OCI-LY1 (cell line): ENCODE measurements at regions not wholly inside any gene's neighbourhood (a gene's known extent, or its start where the extent isn't known, plus 50 kb on each side); places are given as distances from the start of the nearest gene placed in this dataset.
A peak's percentile ranks its signal among the peaks of the same experiment; 100 is the strongest.

Experiments used
- H2AFZ ChIP-seq: fragments of 200-600 bp; sonication (generic), shearing (Covaris generic); 2 replicates; pipeline ENCODE4 v1.6.0; 2014; ENCODE audit warnings: antibody characterized with exemption, mild to moderate bottlenecking, low read length
- H3F3A ChIP-seq: fragments of 200-600 bp; sonication (generic), shearing (Covaris generic); 2 replicates; pipeline ENCODE4 v1.6.0; 2014; ENCODE audit warnings: mild to moderate bottlenecking, antibody characterized with exemption, low read length, moderate library complexity; ENCODE audit not compliant: insufficient read depth
- H3K27ac ChIP-seq: fragments of 200-600 bp; sonication (generic); 2 replicates; pipeline ENCODE4 v1.5.1; 2014; ENCODE audit warnings: low read length, mixed run types, mild to moderate bottlenecking, low read depth; ENCODE audit not compliant: poor library complexity, severe bottlenecking
- H3K27me3 ChIP-seq: fragments of 200-600 bp; sonication (generic); 2 replicates; pipeline ENCODE4 v1.6.0; 2014; ENCODE audit warnings: antibody characterized with exemption, mild to moderate bottlenecking, low read length, moderate library complexity; ENCODE audit not compliant: insufficient read depth
- H3K36me3 ChIP-seq: fragments of 200-600 bp; sonication (generic); 2 replicates; pipeline ENCODE4 v1.6.1; 2014; ENCODE audit warnings: mild to moderate bottlenecking, antibody characterized with exemption, low read length, moderate library complexity, mixed read lengths; ENCODE audit not compliant: insufficient read depth
- H3K4me1 ChIP-seq: fragments of 200-600 bp; sonication (generic); 2 replicates; pipeline ENCODE4 v1.5.1; 2014; ENCODE audit warnings: mild to moderate bottlenecking, low read length, moderate library complexity; ENCODE audit not compliant: insufficient read depth, severe bottlenecking
- H3K4me2 ChIP-seq: fragments of 200-600 bp; sonication (generic), shearing (Covaris generic); 2 replicates; pipeline ENCODE4 v1.6.1; 2014; ENCODE audit warnings: low read length
- H3K4me3 ChIP-seq: fragments of 200-600 bp; sonication (generic); 2 replicates; pipeline ENCODE4 v1.5.1; 2014; ENCODE audit warnings: low read length, low read depth, mild to moderate bottlenecking, mixed read lengths; ENCODE audit not compliant: poor library complexity, severe bottlenecking
- H3K79me2 ChIP-seq: fragments of 200-600 bp; shearing (Covaris generic); 2 replicates; pipeline ENCODE4 v1.6.1; 2016; ENCODE audit warnings: mixed run types, low read length, mixed read lengths; ENCODE audit not compliant: insufficient read depth
- H3K9ac ChIP-seq: fragments of 200-600 bp; sonication (generic), shearing (Covaris generic); 2 replicates; pipeline ENCODE4 v1.6.1; 2014; ENCODE audit warnings: mild to moderate bottlenecking, low read length, mixed read lengths
- H3K9me2 ChIP-seq: fragments of 200-600 bp; sonication (generic), shearing (Covaris generic); 2 replicates; pipeline ENCODE4 v1.6.1; 2014; ENCODE audit warnings: low read depth, mild to moderate bottlenecking, low read length, mixed read lengths
- H3K9me3 ChIP-seq: fragments of 200-600 bp; shearing (Covaris generic); 2 replicates; pipeline ENCODE4 v1.6.1; 2014; ENCODE audit warnings: low read length, mixed read lengths
- H4K20me1 ChIP-seq: fragments of 200-600 bp; sonication (generic), shearing (Covaris generic); 2 replicates; pipeline ENCODE4 v1.6.0; 2016; ENCODE audit warnings: mild to moderate bottlenecking, low read length; ENCODE audit not compliant: insufficient read depth
- EZH2 ChIP-seq: fragments of 200-600 bp; sonication (generic), shearing (Covaris generic); IDR thresholded peaks from 2 replicates; pipeline ENCODE4 v1.8.0; 2017; ENCODE audit warnings: borderline replicate concordance, mixed run types, mild to moderate bottlenecking, antibody characterized with exemption, low read length, moderate library complexity, mixed read lengths
- TF ChIP-seq, protein P1 (sequence below): fragments of 200-600 bp; sonication (generic), shearing (Covaris generic); IDR thresholded peaks from 2 replicates; pipeline ENCODE4 v1.5.1; 2017; ENCODE audit warnings: mild to moderate bottlenecking, antibody characterized with exemption, low read length, moderate library complexity, mixed read lengths

DNA sequence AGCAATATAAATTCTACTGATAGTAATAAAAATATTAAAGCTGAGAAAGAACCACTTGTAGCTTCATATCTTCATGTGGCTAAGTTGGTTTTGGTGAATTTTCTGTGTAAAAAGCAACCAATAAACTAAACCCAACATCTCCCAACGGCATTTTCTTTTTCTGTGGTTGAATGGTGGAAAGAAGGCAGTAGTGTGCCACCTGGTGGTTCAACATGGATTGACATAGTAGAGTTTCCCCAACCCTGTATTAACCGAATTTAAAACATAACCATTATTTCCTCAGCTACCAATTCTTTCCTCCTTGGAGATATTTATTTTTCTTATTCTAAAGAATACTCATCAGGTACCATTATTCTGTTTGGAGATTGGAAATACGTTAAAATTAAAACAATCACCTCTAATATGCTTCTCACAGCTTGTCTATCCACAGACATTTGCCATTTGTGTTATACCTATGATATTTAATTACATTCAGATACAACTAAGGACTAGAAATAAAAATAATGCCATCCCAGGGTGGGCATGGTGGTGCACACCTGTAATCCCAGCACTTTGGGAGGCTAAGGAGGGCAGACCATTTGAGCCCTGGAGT, 117.1 kb upstream of the EEF1E1 start:
- H3K4me3 ChIP-seq: no peak overlapping the region
- no peak overlapping the region for H3K27ac ChIP-seq
- H3K79me2 ChIP-seq: no peaks in the 10 kb centered on the region
- H2AFZ ChIP-seq: no peak overlapping the region
- no peak overlapping the region for H3K4me2 ChIP-seq
- H3K27me3 ChIP-seq: no peaks in the 10 kb centered on the region
- no peaks in the 10 kb centered on the region for H3K4me1 ChIP-seq
- no peaks in the 10 kb centered on the region for H3K36me3 ChIP-seq
- H3F3A ChIP-seq: no peaks in the 10 kb centered on the region
- no peak overlapping the region for H3K9ac ChIP-seq
- no peaks in the 10 kb centered on the region for H3K9me2 ChIP-seq
- H3K9me3 ChIP-seq: no peaks in the 10 kb centered on the region
- TF ChIP-seq, protein P1, sequence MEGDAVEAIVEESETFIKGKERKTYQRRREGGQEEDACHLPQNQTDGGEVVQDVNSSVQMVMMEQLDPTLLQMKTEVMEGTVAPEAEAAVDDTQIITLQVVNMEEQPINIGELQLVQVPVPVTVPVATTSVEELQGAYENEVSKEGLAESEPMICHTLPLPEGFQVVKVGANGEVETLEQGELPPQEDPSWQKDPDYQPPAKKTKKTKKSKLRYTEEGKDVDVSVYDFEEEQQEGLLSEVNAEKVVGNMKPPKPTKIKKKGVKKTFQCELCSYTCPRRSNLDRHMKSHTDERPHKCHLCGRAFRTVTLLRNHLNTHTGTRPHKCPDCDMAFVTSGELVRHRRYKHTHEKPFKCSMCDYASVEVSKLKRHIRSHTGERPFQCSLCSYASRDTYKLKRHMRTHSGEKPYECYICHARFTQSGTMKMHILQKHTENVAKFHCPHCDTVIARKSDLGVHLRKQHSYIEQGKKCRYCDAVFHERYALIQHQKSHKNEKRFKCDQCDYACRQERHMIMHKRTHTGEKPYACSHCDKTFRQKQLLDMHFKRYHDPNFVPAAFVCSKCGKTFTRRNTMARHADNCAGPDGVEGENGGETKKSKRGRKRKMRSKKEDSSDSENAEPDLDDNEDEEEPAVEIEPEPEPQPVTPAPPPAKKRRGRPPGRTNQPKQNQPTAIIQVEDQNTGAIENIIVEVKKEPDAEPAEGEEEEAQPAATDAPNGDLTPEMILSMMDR: peak; percentile 66; the same call in 1 of the 2 replicates
- TF ChIP-seq EZH2: no peak
- H4K20me1 ChIP-seq: no peaks in the 10 kb centered on the region

DNA sequence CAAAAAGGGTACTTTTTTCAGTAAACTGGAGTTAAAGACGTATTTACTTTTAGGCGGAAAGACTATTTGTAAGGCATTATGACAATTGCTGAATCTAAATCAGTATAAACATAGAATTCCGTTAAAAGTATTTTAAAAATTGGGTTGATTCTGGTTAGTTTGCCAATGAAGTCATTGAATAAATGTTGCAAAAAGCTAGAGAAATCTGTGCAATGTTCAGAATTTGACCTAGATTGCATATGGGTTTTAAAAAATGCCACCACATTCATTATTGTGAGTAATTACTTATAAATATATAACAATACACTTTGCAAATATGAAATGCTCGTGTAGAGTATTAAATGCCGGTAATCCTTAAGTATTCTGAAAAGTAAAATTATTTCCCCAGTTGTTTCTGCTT, 116.5 kb upstream of the EEF1E1 start:
- Histone ChIP-seq H3K27me3 (no peaks in the 10 kb centered on the region), H3K79me2 (no peaks in the 10 kb centered on the region), H3K4me3 (no peak overlapping the region), H3K36me3 (no peaks in the 10 kb centered on the region), H3K9me2 (no peaks in the 10 kb centered on the region), H2AFZ (no peak overlapping the region), H3K4me1 (no peaks in the 10 kb centered on the region), H4K20me1 (no peaks in the 10 kb centered on the region), H3K9ac (no peak overlapping the region), H3F3A (no peaks in the 10 kb centered on the region), H3K4me2 (no peak overlapping the region), H3K27ac (no peak overlapping the region), H3K9me3 (no peaks in the 10 kb centered on the region)
- TF ChIP-seq, protein P1: no peak
- TF ChIP-seq EZH2: no peak

DNA sequence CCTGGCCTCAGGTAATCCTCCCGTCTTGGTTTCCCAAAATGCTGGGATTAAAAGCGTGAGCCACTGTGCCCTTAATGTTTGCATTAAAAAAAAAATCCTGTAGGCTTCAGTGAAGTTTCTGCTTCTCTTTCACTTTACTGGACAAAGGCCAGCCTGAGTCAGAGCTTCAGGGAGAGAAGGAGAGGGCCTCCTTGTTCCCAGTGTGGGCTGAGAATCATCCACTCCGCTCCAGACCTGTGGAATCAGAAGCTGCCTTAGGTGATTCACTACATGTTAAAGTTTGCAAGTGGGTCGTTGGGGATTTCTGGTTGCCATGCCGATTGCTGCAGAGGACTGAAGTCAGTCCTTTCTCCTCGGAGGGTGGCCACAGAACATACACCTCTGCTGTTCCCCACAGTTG, 113.3 kb upstream of the EEF1E1 start:
- no peak overlapping the region for H3K4me3 ChIP-seq
- no peaks in the 10 kb centered on the region for H3K9me3 ChIP-seq
- H4K20me1 ChIP-seq: no peaks in the 10 kb centered on the region
- no peaks in the 10 kb centered on the region for H3K4me1 ChIP-seq
- no peaks in the 10 kb centered on the region for H3K9me2 ChIP-seq
- no peak overlapping the region for H3K4me2 ChIP-seq
- no peak overlapping the region for H2AFZ ChIP-seq
- no peaks in the 10 kb centered on the region for H3K27me3 ChIP-seq
- no peaks in the 10 kb centered on the region for H3F3A ChIP-seq
- H3K27ac ChIP-seq: no peak overlapping the region
- no peaks in the 10 kb centered on the region for H3K79me2 ChIP-seq
- no peak overlapping the region for H3K9ac ChIP-seq
- TF ChIP-seq, protein P1: no peak
- no peak for TF ChIP-seq EZH2
- no peaks in the 10 kb centered on the region for H3K36me3 ChIP-seq
